Stimulated activated CD8-positive, alpha-beta memory T cell treated with anti-CD3 and anti-CD28 coated beads, Interleukin-7, amount 100 ng/mL, for 24 hours (primary cell): ENCODE measurements at regions not wholly inside any gene's neighbourhood (a gene's known extent, or its start where the extent isn't known, plus 50 kb on each side); places are given as distances from the start of the nearest gene placed in this dataset.
"Not testable (repeated sequence)": the region's sequence is repeated elsewhere in the genome, so short reads cannot be mapped to it uniquely, and the experiment has no call there.

Experiments used
- DNase-seq: peaks from one replicate; pipeline ENCODE4 v3.0.0-alpha.2; 2020; ENCODE audit warnings: low read depth

DNA sequence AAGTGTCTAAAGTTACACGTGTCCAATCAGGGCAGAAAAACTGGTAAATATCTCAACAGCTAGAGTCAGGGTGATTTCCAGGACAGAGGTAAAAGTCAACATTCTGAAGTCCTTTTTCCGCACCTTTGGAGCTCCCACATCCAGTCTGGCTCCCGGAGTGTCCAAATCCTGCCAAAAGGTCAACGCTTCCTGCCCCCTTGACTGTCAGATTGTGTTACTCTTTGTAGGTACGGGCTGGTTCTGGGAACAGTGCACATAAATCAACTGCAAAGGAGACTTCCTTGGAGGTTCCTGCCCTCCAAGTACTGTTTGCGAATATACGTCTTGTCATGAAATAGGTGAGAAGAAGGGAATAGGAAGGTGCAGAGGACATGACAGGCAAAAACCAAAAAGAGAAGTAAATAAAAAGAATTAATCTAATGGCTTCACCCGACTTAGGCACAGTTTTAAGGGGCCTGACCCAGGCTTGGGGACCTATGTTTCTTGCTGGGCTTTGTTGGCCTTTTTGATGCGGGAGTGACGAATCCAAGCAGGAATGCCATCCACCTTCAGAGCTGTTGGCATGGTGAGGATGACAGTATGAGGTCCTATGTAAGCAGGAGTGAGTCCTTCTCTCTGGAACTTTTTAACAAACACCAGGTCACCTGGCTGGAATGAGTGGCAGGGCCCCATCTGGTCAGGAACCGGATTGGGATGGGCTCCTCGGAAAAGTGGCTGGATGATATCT is 155.4 kb downstream of the TRIM27 start:
- no peak for DNase-seq

DNA sequence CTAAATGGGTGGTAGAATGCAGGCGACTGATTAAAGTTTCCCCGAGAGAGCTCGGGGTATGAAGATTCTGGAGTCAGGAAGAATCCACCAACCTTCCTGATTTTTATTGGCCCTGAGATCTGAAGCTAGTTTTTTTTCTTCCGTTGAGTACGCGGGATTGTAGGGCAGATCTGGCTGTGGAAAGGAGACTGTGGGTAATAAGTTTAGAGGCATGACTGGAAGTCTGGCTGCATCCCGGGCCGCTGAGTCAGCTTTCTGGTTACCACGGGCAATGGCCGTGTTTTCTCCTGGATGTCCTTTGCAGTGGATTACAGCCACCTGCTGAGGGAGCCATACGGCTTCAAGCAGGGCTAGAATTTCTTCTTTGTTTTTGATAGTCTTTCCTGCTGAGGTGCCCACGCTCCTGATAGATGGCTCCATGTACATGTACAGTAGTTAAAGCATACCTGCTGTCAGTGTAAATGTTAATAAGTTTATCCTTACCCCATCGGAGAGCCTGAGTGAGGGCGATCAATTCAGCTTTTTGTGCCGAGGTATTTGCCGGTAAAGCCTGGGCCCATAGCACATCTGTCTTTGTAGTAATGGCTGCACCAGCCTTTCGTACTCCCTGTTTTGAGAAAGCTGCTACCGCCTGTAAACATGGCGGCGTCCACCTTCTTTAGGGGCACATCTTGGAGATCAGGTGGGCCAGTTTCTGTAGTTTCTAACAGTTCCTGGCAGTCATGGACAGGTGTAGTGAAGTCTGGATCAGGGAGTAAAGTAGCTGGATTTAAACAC is 154.0 kb downstream of the TRIM27 start:
- no peak for DNase-seq

DNA sequence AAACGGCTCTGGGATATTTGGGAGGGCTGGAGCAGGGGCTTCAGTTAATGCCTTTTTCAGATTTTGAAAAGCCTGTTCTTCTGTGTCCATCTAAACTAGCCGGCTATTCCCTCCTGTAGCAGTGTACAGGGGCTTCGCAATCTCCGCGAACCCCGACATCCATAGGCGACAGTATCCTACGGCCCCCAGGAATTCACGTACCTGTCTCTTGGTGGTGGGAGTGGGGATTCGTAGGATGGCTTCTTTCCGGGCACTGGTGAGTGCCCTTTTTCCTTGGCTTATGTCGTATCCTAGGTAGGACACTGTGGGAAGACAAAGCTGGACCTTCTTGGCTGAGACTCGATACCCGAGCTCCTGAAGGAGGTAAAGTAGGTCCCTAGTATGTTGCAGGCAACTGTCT is 153.1 kb downstream of the TRIM27 start:
- no peak for DNase-seq

DNA sequence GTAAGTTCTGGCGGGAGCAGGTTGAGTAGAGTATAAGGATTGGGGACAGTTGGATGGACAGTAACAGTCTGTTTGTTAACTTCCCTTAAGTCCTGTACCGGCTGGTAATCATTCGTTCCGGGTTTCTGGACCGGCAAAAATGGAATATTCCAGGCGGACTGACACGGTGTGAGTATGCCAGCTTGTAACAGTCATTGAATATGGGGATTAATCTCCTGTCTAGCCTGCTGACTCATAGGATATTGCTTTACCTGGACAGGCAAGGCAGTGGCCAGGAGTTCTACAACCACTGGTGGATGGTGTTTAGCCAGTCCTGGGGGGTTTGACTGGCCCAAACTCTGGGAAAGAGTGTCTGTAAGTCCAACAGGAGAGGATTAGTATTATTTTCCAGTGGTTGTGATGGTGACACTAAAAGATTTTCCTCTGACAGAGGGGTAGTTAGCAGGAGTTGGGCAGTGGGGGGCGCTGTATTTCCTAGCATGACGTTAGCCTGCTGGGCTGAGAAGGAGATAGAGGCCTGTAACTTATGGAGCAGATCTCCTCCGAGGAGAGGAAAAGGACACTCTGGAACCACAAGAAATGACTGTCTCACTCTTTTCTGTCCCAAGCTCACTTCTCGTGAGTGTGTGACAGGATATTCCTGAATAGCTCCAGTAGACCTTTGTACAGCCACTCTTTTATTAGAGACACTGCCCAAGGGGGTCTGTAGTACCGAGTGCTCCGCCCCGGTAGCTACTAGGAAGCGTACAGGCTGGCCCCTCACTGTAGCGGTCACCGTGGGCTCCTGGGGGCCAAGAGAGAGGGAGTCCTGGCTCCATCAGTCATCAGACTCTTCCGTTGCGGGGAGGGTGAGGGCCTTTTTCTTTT is 152.2 kb downstream of the TRIM27 start:
- DNase-seq, result no peak

DNA sequence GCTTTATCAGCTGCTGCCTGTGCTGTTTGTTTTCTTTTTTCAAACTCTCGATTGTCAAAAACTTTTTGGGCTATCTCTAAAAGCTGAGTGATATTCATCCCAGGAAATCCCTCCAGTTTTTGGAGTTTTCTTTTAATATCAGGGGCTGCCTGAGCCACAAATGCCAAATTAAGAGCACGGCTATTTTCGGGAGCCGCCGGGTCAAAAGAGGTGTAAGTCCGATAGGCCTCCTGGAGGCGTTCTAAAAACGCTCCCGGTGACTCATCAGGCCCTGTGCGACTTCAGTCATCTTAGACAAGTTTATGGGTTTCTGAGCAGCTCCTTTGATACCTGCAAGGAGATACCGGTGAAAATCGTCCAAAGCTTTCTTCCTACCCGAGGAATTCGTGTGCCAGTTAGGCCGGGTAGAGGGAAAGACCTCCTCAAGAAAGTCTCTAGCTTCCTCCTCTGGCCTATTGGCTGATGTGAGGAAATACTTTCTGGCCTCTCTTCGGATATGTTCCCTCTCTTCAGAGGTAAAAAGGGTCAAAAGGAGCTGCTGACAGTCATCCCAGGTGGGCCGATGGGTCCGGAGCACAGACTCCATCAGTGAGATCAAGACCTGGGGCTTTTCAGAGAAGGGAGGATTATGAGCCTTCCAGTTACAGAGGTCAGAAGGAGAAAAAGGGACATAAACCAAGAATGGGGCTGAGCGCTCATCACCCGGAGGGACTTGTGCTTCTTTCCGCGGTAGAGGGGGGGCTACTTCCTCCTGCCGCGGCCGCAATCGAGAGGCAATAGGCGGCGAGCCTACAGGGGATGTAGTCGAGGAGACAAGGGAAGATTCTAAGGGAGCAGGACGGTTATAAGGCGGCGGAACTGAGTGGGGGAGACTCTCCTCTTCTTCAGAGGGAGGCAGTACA is 151.1 kb downstream of the TRIM27 start:
- DNase-seq, result no peak

DNA sequence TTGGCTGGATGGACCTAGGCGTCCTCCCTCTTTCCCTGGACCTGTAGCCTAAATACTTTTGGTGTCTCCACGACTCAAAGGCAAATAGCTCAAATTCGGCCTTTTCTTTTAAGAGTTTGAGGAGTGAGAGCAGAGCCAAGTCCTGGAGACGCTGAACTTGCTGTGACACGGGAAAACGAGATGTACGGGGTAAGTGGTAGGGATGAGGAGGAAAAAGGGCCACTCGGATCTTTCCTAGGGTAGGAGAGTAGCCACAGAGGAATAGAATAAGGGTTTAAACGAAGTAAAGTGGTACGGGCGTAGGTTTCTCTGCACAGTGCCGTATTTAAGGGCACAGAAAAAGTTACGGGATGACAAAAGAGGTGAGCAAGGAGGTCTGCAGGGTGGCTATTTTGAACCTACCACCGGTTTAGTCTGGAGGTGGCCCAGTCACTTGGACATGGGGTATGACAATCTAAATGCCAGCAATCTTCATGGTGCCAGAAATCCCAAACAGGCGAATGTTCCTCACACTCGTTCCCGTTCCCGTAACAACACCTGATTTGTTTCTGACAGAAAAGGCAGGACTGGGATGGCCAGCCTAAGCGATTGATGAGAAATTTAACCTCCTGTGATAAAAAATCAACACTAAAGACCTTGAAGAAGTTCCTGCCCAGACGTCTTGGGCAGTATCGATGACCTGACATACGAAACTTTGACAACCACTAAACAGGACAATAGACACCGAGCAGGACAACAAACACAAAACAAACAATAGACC is 149.3 kb downstream of the TRIM27 start:
- no peak for DNase-seq

DNA sequence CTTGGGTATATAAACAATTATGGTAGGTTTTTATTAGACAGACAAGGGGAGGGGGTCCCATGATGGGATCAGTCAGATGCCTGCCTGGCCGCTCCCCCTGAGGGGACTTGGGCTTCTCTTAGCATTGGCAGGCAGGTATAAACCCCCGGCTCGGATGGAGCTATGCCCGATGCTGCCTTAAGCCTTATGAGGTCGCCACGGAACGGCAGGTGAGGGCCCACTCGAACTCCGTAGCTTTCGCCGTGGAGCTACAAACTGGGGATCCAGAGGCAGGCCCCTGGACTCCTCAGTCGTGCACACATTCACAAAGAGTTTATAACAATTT is 148.8 kb downstream of the TRIM27 start:
- no peak for DNase-seq

DNA sequence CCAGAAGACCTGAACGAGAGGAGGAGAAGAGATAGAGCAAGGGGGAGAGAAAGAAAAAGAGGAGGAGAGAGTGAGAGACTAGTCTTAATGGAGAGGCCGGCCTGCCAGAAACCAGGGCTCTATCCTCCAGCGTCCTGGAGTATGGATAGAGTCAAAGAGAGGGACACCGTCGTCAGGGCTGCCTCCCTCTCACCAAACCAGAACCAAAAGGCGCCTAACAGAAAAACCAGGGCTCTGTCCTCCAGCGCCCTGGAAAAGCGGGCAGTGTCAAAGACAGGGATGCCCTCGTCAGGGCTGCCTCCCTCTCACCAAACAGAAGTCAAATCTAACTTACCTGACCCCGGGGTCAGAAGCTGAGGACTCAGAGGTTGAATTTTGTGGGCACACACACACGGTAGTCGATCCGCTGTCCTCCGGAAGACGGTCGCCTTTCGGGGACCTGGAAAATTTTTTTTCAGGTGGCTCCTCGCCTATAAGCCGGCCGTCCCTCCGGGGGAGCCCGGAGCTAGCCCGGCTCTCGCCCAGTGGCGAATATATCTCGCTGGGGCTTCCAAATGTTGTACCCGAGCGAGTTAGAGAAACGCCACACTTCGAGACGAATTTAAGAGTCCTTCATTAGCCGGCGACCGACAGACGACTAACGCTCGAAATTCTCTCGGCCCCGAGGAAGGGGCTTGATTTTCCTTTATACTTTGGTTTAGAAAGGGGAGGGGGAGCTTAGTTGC is 148.2 kb downstream of the TRIM27 start:
- no peak for DNase-seq

DNA sequence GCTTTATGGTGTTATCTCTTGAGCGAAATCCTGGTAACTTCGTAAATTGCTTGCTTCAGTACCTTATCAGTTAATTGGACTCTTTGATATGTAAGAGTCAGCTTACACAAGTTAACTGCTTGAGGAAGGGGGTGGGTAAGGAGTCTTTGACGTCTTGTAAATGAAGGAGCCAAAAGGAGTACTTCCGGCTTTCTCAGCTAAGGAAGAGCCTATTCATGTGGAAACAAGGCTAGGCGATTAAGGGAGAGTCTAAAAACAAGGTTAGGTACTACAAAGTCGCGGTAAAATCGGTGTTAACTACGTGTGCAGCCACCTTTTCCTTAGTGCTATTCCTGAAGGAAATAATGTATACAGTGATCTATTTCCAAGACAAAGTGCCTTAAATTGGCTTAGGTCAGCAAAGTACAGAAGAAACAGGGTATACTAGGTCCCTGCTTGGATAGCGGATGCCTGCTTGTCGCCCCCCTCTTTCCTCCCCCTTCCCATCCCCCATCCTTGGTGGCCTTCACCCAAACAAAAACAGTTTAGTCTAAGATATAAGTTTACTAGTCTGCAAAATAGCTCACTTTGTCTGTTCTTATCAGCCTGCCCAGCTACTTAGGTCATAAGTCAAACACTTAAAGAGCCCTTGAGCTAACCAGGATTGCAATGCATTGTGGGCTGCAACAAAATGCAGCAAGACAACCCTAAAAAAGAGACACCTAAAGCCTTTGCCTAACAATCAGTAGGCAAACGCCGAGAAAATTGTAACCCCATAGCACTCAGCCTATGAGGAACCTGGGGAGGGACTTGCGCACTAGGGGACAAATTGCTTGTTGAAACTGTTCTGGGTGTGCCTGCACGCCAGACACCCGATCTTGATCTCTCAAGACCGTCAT is 147.3 kb downstream of the TRIM27 start:
- no peak for DNase-seq

DNA sequence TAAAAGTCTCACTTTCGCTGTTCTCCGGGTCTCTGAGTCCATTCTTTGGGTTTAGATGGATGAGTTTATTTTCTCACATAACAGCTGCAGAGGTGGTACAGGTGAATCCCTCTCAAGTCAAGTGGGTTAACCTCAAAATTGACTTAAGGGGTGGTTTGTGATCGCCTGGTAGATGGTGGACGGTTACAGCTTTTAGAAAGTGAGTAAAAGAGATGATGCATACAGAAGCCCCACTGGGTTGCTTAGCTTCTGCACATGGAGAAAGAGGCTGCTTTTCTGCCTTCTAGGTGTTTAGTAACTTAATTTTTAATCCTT is 146.7 kb downstream of the TRIM27 start:
- no peak for DNase-seq

DNA sequence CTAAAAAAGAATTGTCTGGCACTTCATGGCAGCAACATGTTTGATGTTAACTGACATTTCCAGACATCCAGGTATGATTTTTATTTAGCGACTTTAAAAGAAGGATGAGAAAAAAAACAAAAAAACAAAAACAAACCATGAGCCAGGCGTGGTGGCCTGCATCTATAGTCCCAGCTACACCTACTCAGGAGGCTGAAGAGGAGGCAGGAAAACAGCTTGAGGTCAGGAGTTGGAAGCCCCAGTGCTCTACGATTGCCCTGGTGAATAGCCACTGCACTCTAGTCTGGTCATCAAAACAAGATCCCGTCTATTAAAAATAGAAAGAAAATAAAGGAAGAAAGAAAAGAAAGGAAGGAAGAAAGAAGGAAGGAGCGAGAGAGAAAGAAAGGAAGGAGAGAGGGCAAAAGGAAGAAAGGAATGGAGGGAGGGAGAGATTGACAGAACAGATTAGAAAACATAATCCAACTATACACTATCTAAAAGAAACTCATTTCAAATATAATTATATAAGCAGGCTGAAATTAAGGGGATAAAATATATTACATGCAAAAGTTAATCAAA is 141.6 kb downstream of the TRIM27 start:
- no peak for DNase-seq

DNA sequence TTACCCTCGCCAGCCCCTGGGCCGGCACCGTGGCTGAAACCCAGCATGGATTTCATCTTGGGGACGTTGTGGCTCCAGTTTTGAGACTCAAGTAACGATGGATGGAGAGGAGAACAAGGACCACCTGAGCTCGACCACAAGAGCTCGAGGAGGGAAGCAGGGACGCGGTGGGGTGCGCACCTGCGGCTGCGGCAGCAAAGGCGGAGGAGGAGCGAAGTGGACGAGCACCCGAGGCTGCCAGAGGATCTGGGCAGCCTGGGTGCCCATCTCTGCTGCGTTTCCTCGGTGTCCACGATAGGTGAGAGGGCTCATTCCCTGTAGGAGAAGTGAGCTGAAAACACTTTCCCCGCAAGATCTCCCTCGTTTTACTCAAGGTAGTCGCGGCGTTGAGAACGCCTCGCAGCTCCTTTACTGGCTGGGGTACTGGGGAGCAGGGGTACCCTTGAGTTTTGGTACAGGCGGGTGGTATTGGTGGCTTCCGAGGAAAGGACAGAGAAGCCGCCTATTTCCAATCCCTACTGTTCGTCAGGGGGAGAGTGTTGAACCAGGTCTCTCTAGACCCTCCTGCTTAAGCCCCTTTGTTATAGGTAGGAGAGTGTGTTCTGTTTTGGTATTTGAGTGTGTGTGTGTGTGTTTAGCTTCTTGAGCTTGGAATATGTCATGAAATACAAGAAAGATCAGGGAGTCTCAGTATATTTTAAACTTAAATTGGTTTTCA is 137.7 kb downstream of the TRIM27 start:
- no peak for DNase-seq

DNA sequence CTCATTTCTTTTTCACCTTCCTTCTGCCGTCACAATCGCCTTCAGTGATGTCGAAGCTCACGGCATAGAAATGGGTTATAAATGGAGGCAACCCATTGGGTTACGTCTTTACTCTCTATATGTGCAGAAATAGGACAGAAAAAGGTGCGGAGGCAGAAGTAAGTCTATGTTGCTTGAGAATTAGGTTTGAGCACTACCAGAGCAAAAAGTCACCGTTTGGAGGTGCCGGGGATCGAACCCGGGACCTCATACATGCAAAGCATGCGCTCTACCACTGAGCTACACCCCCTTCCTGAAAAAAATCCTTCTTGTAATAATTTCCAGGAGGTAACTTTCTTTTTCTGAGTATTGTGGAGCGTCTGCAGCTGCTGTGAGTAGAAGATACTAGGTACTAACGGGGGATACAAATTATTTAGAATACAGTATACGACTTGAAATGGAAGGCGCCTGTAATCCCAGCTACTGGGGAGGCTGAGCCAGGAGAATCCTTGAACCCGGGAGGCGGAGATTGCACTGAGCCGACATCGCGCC is 134.2 kb downstream of the TRIM27 start:
- DNase-seq, result no peak

DNA sequence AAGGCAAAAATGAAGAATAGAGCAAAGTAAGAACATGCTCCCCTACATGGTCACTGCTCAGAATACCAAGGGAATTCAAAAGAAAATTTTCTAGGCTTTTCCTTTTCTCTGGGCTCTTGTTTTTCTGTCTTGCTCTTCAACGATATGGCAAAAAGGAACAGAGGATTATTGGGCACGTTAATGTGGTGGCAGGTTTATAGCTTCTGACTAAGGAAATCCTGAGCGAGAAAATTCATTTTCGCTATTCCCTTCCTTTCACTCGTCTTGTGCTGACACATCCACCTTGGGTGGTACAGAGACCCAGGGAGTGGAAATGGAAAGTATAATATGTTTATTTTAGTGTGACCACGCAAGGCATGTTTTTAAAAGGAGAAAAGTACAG is 132.8 kb downstream of the TRIM27 start:
- no peak for DNase-seq

DNA sequence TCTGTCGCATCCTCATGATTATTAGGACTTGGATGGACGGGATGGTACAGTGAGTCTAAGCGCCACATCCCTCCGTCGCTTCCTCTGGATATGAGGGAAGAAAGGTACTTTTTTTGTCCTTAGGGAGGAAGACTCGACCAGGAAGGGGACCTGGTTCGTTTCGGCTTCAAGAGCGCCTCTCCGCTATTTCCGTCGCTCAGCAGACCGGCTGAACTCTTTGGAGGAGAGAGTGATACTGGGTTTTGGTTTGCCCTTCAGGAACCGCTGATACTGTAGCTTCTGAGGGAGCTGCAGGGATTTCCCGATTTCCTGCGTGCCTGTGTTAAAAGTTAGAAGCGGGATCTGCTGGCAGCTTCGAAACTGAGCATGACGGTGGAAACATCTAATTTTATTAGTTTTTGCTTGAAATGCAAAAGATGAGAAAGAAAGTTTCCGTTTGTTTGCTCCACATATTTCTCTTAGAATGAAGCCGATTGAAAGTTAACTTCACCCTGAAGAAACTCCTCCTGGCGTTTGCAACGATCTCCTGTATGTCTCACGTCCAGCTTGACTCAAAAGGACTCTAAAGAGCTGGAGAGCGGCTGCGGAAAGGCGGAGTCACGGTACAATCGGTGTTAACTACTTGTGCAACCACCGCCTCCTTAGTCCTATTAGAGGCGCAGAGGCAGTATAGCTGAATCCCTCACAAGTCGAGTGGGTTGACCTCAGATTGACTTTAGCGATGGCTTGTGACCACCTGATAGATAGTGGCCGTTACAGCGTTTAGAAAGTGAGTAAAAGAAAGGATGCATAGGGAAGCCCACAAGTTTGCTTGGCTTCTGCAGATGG is 129.4 kb downstream of the TRIM27 start:
- no peak for DNase-seq

DNA sequence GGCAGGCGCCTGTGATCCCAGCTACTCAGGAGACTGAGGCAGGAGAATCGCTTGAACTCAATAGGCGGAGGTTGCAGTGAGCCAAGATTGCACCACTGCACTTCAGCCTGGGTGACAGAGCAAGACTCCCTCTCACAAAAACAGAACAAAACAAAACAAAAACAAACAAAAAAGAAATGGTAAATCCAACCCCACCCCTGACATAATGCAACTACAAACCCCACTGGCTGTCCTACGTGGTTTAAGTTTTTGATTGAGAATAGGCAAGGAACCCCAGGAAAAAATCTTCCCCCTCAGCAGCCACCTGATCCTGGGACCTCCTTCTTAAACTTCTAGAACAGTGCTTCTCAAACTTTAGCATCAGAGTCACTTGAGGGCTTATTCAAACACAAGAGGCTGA is 123.1 kb downstream of the TRIM27 start:
- not testable (repeated sequence) for DNase-seq
